ENCODE measurements at regions not wholly inside any gene's neighbourhood (a gene's known extent, or its start where the extent isn't known, plus 50 kb on each side); places are given as distances from the start of the nearest gene placed in this dataset.

- TF ChIP-seq CTCF (conservative IDR thresholded peaks at IDR 0.05; ENCODE audit: low read length) (no peak), EZH2phosphoT487 (IDR thresholded peaks at IDR 0.05; ENCODE audit: borderline replicate concordance) (no peak)
These were observed 87.5 kb downstream of the HDGFL1 start for GRCh38 chr6:22656706-22657351.

Measured in Loucy (cell line).